ENCODE measurements at regions not wholly inside any gene's neighbourhood (a gene's known extent, or its start where the extent isn't known, plus 50 kb on each side); places are given as distances from the start of the nearest gene placed in this dataset.
"Not testable (repeated sequence)": the region's sequence is repeated elsewhere in the genome, so short reads cannot be mapped to it uniquely, and the experiment has no call there.

GRCh38 chr1:100646001-100646400 lies 73.5 kb upstream of the VCAM1 start:
- H3K4me3 ChIP-seq = no peak overlapping the region
- H3K4me1 ChIP-seq = no peaks in the 10 kb centered on the region
- DNase-seq (ENCODE audit: low spot score in 2 of 2) = no peak
- in situ Hi-C loops (cut with MboI; ENCODE audit: low sequenced_read_pairs) = no loop called here
- H3K27me3 ChIP-seq (ENCODE audit: low read depth) = peaks cover 4% of the 10 kb centered on the region; the same call in 1 of the 2 replicates
- H3K36me3 ChIP-seq (replicated peaks) = no peaks in the 10 kb centered on the region
- H3K9me3 ChIP-seq = no peaks in the 10 kb centered on the region

GRCh38 chr1:100649146-100649545 lies 70.4 kb upstream of the VCAM1 start:
- DNase-seq (ENCODE audit: low spot score in 2 of 2) = no peak
- H3K4me1 ChIP-seq = no peaks in the 10 kb centered on the region
- no peaks in the 10 kb centered on the region for H3K36me3 ChIP-seq (replicated peaks)
- H3K9me3 ChIP-seq = no peaks in the 10 kb centered on the region
- in situ Hi-C loops (cut with MboI; ENCODE audit: low sequenced_read_pairs) = no loop called here
- peaks cover 4% of the 10 kb centered on the region; the same call in 1 of the 2 replicates for H3K27me3 ChIP-seq (ENCODE audit: low read depth)
- no peak overlapping the region for H3K4me3 ChIP-seq

DNA sequence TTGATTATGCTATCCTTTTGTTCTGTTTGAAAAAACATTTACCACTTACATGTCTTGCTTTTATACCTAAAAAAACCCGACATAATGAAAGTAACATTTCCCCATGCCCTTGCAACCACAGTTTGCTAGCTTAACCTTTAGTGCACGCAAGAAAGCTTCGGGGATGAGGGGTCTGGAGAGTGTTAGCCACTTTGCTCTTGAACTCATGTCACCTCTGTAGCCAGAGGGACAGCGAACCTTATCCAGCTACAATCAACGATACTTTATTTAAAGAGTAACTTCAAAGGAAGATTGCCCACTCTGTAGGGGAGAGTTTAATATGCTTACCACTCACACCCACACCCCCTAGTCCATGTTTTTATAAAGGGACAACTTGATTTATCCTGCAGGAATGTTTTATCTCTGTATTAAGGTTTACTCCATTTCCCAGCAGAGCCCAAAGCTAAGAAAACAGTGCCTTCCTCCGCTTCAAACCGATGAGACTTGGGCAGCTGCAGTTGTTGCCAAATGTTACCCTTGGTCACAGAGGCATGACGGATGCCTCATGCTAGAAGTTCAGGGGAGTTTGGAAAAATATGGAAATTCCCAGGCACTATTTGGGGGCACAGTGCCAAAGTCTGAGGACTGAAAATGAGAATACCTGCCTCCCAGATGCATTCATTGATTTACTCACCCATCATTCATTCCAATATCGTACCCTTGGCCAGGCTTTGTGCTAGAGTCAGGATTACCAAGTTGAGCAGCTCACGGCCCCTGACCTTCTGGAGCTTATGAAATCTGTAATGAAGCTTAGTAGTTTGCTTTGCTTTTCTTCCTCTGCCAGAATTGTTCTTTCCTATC lies 61.4 kb upstream of the VCAM1 start:
- Histone ChIP-seq H3K36me3 (replicated peaks) (no peaks in the 10 kb centered on the region), H3K9me3 (no peaks in the 10 kb centered on the region), H3K4me1 (no peaks in the 10 kb centered on the region), H3K4me3 (no peak overlapping the region), H3K27me3 (ENCODE audit: low read depth) (peaks cover 6% of the 10 kb centered on the region; the same call in 1 of the 2 replicates)
- in situ Hi-C loops (cut with MboI; ENCODE audit: low sequenced_read_pairs) = no loop called here
- DNase-seq (ENCODE audit: low spot score in 2 of 2) = no peak

DNA sequence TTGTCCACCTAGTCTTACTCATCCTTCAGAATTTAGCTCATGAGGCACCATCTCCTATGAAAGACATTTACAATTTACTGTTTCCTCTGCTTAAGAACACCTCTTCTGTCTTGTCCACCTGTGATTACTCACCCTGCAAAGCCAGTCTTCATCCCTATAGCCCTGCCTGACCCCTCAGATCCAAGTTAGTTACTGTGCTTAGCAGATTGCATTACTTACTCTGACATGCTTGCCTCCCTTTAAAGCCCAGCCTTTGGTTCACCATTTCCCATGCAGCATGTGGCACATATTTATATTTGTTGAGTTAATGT lies 60.9 kb upstream of the VCAM1 start:
- in situ Hi-C loops (cut with MboI; ENCODE audit: low sequenced_read_pairs) = no loop called here

DNA sequence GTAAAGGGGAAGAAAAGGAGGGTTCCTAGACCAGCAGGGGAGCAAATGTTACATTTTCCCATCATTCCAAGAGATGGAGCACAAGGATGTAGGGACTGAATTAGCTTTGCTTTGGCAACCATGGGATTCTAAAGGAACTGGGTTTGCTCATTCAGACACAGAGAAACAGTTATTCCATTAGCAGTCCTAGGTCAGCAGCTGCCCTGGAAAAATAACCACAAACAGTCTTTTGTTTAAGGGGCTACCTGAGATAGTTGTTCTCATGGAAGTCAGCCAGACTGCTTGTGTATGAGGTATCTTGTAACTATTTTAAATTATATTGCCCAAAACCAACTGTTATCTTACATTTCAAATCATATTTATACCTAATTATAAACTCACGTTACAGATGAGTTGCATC lies 58.4 kb upstream of the VCAM1 start:
- no peak for DNase-seq (ENCODE audit: low spot score in 2 of 2)
- H3K4me1 ChIP-seq = no peaks in the 10 kb centered on the region
- H3K36me3 ChIP-seq (replicated peaks) = no peaks in the 10 kb centered on the region
- H3K27me3 ChIP-seq (ENCODE audit: low read depth) = peaks cover 6% of the 10 kb centered on the region; the same call in 1 of the 2 replicates
- H3K9me3 ChIP-seq = no peaks in the 10 kb centered on the region
- in situ Hi-C loops (cut with MboI; ENCODE audit: low sequenced_read_pairs) = no loop called here
- no peak overlapping the region for H3K4me3 ChIP-seq

More for the DNA sequence above, 60.9 kb upstream of the VCAM1 start:
- no peaks in the 10 kb centered on the region for H3K4me1 ChIP-seq
- no peak for DNase-seq (ENCODE audit: low spot score in 2 of 2)
- no peak overlapping the region for H3K4me3 ChIP-seq
- H3K9me3 ChIP-seq = no peaks in the 10 kb centered on the region
- H3K36me3 ChIP-seq (replicated peaks) = no peaks in the 10 kb centered on the region
- peaks cover 6% of the 10 kb centered on the region; the same call in 1 of the 2 replicates for H3K27me3 ChIP-seq (ENCODE audit: low read depth)

- DNase-seq (ENCODE audit: low spot score in 2 of 2); H3K4me3 ChIP-seq; in situ Hi-C loops (cut with MboI; ENCODE audit: low sequenced_read_pairs): not testable (repeated sequence)
Measured at GRCh38 chr1:100668494-100668893, 51.0 kb upstream of the VCAM1 start.

More at GRCh38 chr1:100668494-100668893, 51.0 kb upstream of the VCAM1 start:
- not testable (repeated sequence) for H3K9me3 ChIP-seq; H3K27me3 ChIP-seq (ENCODE audit: low read depth); H3K36me3 ChIP-seq (replicated peaks); H3K4me1 ChIP-seq

Data from HAP-1 (cell line).